ENCODE measurements at regions not wholly inside any gene's neighbourhood (a gene's known extent, or its start where the extent isn't known, plus 50 kb on each side); places are given as distances from the start of the nearest gene placed in this dataset.

GRCh38 chr5:174801798-174802197, 77.4 kb downstream of the MSX2 start:
- H3K4me3 ChIP-seq (ENCODE audit: low read depth, low read length) = no peak overlapping the region
- no peaks in the 10 kb centered on the region for H3K4me1 ChIP-seq
- no peaks in the 10 kb centered on the region for H3K9me3 ChIP-seq (ENCODE audit: control insufficient read depth, low read length)
- H2AFZ ChIP-seq = no peak overlapping the region
- H3K27me3 ChIP-seq (ENCODE audit: control insufficient read depth, insufficient read depth, low read length) = no peaks in the 10 kb centered on the region
- no peaks in the 10 kb centered on the region for H3K79me2 ChIP-seq
- H3K4me2 ChIP-seq (ENCODE audit: low read length) = no peak overlapping the region
- H3K36me3 ChIP-seq (ENCODE audit: control insufficient read depth, insufficient read depth, low read length) = no peaks in the 10 kb centered on the region
- no peak overlapping the region for H3K27ac ChIP-seq
- no peak for TF ChIP-seq CTCF (IDR thresholded peaks at IDR 0.05)
- no peak overlapping the region for H3K9ac ChIP-seq

GRCh38 chr5:174800435-174800834, 76.1 kb downstream of the MSX2 start:
- no peaks in the 10 kb centered on the region for H3K4me1 ChIP-seq
- H3K4me2 ChIP-seq (ENCODE audit: low read length) = no peak overlapping the region
- H3K36me3 ChIP-seq (ENCODE audit: control insufficient read depth, insufficient read depth, low read length) = no peaks in the 10 kb centered on the region
- H3K9ac ChIP-seq = no peak overlapping the region
- no peaks in the 10 kb centered on the region for H3K9me3 ChIP-seq (ENCODE audit: control insufficient read depth, low read length)
- H3K4me3 ChIP-seq (ENCODE audit: low read depth, low read length) = no peak overlapping the region
- no peak overlapping the region for H3K27ac ChIP-seq
- H3K79me2 ChIP-seq = no peaks in the 10 kb centered on the region
- no peak overlapping the region for H2AFZ ChIP-seq
- TF ChIP-seq CTCF (IDR thresholded peaks at IDR 0.05) = no peak
- no peaks in the 10 kb centered on the region for H3K27me3 ChIP-seq (ENCODE audit: control insufficient read depth, insufficient read depth, low read length)

- H3K4me2 ChIP-seq (ENCODE audit: low read length) = no peak overlapping the region
- no peak for TF ChIP-seq CTCF (IDR thresholded peaks at IDR 0.05)
- H2AFZ ChIP-seq = no peak overlapping the region
- H3K27me3 ChIP-seq (ENCODE audit: control insufficient read depth, insufficient read depth, low read length) = no peaks in the 10 kb centered on the region
- H3K27ac ChIP-seq = no peak overlapping the region
- no peak overlapping the region for H3K4me3 ChIP-seq (ENCODE audit: low read depth, low read length)
- H3K4me1 ChIP-seq = no peaks in the 10 kb centered on the region
- H3K79me2 ChIP-seq = no peaks in the 10 kb centered on the region
- H3K9me3 ChIP-seq (ENCODE audit: control insufficient read depth, low read length) = no peaks in the 10 kb centered on the region
- no peak overlapping the region for H3K9ac ChIP-seq
- H3K36me3 ChIP-seq (ENCODE audit: control insufficient read depth, insufficient read depth, low read length) = no peaks in the 10 kb centered on the region
Measured at GRCh38 chr5:174799121-174799520, 74.7 kb downstream of the MSX2 start.

- Histone ChIP-seq H3K9ac (no peak overlapping the region), H3K9me3 (ENCODE audit: control insufficient read depth, low read length) (no peaks in the 10 kb centered on the region), H3K79me2 (no peaks in the 10 kb centered on the region), H3K27ac (no peak overlapping the region), H3K4me2 (ENCODE audit: low read length) (no peak overlapping the region), H3K36me3 (ENCODE audit: control insufficient read depth, insufficient read depth, low read length) (no peaks in the 10 kb centered on the region), H2AFZ (no peak overlapping the region), H3K4me1 (peaks cover 4% of the 10 kb centered on the region), H3K4me3 (ENCODE audit: low read depth, low read length) (no peak overlapping the region), H3K27me3 (ENCODE audit: control insufficient read depth, insufficient read depth, low read length) (no peaks in the 10 kb centered on the region)
- no peak for TF ChIP-seq CTCF (IDR thresholded peaks at IDR 0.05)
Measured at GRCh38 chr5:174798551-174798951, 74.2 kb downstream of the MSX2 start.

GRCh38 chr5:174796711-174797192, 72.4 kb downstream of the MSX2 start:
- no peak overlapping the region for H2AFZ ChIP-seq
- no peak for TF ChIP-seq CTCF (IDR thresholded peaks at IDR 0.05)
- no peak overlapping the region for H3K4me2 ChIP-seq (ENCODE audit: low read length)
- no peak overlapping the region for H3K9ac ChIP-seq
- H3K9me3 ChIP-seq (ENCODE audit: control insufficient read depth, low read length) = no peaks in the 10 kb centered on the region
- H3K4me1 ChIP-seq = peaks cover 6% of the 10 kb centered on the region
- H3K27me3 ChIP-seq (ENCODE audit: control insufficient read depth, insufficient read depth, low read length) = no peaks in the 10 kb centered on the region
- no peak overlapping the region for H3K27ac ChIP-seq
- H3K79me2 ChIP-seq = no peaks in the 10 kb centered on the region
- H3K4me3 ChIP-seq (ENCODE audit: low read depth, low read length) = no peak overlapping the region
- H3K36me3 ChIP-seq (ENCODE audit: control insufficient read depth, insufficient read depth, low read length) = no peaks in the 10 kb centered on the region

Data from parathyroid adenoma (tissue), 2 donors.